GM18499 (cell line): ENCODE measurements at regions not wholly inside any gene's neighbourhood (a gene's known extent, or its start where the extent isn't known, plus 50 kb on each side); places are given as distances from the start of the nearest gene placed in this dataset.

Experiments
- ATAC-seq: cut with Tn5 transposase; IDR thresholded peaks from one replicate; pipeline ENCODE4 v1.9.1; 2021; ENCODE audit warnings: moderate number of reproducible peaks; ENCODE audit not compliant: insufficient read depth, unreplicated experiment

DNA sequence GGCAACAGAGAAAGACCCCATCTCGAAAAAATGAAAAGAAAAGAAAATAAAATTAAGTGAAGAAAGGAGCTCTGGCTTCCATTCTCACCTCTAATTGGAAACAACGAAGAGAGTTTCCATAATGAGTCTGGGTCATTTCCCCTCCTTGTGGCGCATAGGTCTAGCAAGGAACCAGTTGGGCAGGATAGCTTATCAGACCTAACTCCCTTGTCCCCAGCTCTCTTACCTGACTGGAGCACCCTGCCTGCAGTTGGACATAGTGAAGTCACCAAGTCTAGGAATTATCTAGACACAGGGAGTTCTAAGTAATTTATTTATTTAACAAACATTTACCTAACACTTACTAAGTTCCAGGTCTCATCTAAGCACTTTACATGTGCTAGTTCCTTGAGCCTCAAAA is 63.0 kb upstream of the RAB4A start:
- no peak for ATAC-seq

DNA sequence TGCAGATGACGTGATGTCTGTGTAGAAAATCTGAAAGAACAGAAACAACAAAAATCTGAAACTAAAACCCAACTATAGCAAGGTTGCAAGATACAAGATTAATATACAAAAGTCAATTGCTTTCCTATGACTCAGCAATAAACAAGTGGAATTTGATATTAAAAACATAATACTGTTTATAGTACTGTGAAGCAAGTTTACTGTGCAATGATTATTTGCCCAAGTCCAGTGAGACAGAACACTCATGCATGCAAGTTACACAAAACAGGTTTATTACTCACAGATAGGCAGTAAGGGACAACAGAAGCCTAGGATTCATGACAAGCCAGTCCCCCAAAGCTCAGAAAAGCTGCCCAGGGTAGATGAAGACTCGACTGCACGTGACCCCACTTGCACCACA is 62.4 kb upstream of the RAB4A start:
- ATAC-seq: no peak

DNA sequence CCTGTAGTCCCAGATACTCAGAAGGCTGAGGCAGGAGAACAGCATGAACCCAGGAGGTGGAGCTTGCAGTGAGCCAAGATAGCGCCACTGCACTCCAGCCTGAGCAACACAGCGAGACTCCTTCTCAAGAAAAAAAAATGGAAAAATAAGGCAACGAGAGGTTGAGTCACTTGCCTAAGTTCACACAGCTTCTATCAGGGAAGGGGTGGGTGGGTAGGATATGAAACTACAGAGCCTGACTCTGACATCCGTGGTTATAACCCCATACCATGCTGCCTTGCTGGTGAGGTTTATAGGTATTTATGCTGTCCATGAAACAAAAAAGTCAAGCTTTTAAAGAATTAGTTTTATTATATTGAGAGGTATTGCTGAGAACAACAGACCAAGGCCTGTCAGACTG is 61.5 kb upstream of the RAB4A start:
- ATAC-seq: no peak

DNA sequence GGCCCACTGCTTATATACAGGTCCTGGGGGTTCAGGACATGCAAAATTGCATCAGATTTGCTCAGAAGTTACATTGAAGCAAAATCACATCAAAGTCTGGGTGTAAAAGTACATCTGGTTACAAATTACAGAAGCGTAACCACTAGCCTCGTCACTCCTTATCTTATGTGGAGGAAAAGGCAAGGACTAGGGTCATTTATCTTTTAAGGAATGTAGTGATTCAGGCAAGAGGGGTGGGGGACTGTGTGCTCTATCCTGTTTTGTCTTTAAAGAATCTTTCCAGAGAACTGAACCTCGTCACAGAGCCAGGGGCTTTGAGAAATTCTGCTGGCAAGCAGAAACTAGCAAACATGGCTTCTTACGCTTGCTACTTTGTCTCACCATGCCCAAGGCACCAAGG is 61.1 kb upstream of the RAB4A start:
- ATAC-seq: no peak

DNA sequence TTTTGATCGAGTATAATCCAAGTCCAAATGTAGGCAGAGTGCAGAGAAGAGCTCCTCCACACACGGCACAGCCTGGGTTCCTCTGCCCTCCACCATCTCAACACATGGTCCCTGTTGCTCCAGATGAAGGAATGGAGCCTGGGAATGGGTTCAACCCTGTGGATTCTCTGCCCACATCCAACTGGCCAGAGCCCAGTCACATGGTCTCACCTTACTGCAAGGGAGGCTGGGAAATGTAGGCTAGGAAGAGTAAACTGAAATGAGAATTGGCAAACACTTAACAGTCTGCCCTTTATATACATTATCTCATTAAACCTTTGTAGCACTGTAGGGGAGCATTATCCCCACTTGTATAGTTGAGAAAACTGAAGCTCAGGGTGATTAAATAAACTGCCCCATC is 60.1 kb upstream of the RAB4A start:
- no peak for ATAC-seq

DNA sequence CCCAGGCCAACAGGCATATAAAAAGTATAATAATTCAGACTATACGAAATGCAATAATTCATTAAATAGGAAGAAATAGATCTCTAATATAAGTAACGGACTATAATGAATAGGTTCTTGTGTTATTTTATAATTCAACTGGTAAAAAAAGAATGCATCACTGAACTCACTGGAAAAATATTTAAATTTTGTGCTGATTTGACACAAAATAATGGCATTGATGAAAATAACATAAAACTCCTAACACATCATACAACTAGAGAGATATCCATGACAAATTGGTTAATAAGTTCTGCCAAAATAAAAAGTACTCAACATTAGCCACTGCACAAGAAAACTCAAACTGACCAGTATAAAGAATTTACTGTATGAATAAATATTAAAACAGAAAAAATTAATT is 57.1 kb upstream of the RAB4A start:
- no peak for ATAC-seq

DNA sequence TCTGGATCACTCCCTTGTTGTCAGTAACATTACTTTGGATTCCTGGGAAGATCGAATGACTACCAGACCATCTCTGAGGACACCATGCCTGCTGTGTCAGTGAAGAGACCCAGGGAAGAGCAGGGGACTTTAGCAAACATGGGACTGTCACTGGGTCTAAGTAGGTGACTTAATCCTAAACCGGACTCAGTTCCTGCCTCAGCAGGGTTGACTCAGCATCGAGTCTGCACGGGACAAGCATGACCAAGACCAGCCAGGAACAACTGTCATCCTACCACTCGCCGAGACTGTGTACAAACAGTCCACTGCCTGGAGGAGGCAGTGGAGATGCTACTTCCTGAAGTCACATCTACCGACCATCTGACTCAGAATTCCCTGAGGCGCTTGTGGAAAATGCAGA is 53.2 kb upstream of the RAB4A start:
- no peak for ATAC-seq

DNA sequence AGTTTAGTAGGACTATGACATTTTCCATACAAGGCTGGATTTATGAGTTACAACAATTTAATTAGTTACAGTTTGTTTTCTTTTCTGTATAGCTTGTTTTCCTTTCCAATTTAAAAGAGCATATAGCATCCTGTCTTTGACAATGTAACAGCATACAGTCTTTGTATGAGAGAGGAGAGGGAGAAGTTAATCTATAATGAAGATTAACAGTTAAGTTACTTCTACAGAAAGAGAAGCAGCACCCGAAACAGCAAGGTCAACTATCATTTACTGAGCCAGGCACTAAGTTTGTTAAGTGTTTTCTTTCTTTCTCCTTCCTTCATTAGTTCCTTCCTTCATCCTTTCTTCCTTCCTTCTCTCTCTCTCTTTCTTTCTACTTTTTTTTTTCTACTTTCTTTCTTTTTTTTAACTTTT is 52.3 kb upstream of the RAB4A start:
- no peak for ATAC-seq

DNA sequence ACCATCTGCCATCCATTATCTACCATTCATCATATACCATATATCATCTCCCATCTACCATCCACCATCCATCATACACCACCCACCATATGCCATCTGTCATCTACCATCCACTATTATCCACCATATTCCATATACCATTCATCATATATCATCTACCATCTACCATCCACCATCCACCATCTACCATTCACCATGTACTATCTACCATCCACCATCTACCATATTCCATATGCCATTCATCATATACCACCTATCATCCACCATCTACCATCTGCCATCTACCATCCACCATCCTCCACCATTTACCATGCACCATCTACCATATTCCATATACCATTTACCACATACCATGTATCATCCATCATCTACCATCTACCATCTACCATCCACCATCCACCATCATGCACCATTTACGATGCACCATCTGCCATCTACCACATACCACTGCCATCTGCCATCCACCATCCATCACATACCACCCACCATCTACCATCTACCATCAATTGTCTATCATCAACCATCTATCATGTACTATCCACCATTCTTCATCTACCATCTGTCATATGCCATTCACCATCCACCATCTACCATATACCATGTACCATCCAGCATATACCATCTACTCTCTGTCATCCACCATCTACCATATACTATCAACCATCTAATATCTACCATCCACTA is 50.6 kb upstream of the RAB4A start:
- no peak for ATAC-seq

DNA sequence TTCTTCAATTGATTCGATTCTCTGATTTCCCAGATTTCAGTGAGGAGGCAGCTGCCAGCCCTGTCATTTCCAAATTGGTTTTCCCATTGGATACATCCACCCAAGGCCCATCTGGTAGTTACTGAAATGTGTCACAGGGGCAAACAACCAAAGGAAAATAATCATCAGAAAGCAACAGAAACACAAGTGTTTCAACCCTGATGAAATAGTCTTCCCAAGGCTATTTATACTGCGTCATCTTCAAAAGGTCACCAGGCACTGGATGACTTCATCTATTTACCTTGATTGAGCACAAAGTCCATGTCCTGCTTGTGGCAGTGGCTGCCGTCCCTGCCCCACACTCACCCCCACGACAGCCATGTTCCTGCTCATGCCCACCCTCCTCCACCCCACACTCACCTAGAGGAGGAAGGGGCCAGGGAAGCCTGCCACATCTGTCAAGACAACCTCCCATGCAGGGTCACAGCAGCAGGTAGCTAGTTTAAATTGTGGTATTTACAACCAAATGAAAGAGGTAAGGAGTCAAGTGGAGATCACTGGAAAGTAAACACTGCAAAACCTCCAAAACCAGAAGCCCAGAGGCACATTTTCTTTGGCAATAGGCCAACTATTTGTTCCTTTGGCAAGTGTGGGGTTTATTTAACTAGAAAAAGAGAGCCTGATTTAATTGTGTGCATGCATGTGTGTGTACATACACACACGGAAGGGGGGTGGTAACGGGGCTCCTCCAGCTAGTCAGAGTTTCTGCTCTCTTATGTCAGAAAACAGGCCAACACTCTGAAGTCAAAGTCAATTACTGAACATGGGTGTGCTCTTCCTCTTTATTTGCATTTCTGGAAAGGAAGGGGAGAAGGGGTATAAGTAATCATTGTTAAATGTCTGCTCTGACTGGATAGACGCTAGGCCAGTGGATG is 49.5 kb upstream of the RAB4A start:
- ATAC-seq: no peak
